SU-DHL-6 (cell line): ENCODE measurements at regions not wholly inside any gene's neighbourhood (a gene's known extent, or its start where the extent isn't known, plus 50 kb on each side); places are given as distances from the start of the nearest gene placed in this dataset.

Experiments used
- EZH2phosphoT487 ChIP-seq: fragments of 200-600 bp; sonication (generic), shearing (Covaris generic); conservative IDR thresholded peaks from 2 replicates; pipeline ENCODE4 v1.6.1; 2018; ENCODE audit warnings: mild to moderate bottlenecking, antibody characterized with exemption, low read length, moderate library complexity, mixed read lengths
- TF ChIP-seq, protein P1 (sequence below): fragments of 200-600 bp; sonication (generic); IDR thresholded peaks from one replicate; pipeline ENCODE4 v1.5.1; 2017; ENCODE audit warnings: antibody characterized with exemption, mild to moderate bottlenecking, low read length, moderate library complexity; ENCODE audit not compliant: insufficient read depth, poor library complexity, severe bottlenecking

DNA sequence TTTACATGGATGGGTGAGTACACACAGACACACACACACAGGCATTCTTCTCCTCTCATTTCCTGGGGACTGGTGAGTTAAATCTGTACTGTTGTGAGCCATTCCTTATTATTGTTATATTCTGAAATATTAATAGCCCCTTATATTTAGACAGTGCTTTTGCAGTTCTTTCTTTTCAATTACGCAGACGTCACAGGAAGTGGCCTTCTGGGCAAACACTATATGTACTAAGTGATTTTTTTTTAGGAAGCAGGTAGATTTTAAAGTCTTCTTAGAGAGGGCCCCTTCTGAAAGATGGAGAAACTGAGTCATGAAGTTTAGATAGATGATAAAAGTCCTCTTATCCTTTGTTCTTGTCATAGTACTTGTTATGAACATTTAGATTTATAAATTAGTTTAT, 1213.6 kb downstream of the VRK1 start:
- TF ChIP-seq, protein P1, sequence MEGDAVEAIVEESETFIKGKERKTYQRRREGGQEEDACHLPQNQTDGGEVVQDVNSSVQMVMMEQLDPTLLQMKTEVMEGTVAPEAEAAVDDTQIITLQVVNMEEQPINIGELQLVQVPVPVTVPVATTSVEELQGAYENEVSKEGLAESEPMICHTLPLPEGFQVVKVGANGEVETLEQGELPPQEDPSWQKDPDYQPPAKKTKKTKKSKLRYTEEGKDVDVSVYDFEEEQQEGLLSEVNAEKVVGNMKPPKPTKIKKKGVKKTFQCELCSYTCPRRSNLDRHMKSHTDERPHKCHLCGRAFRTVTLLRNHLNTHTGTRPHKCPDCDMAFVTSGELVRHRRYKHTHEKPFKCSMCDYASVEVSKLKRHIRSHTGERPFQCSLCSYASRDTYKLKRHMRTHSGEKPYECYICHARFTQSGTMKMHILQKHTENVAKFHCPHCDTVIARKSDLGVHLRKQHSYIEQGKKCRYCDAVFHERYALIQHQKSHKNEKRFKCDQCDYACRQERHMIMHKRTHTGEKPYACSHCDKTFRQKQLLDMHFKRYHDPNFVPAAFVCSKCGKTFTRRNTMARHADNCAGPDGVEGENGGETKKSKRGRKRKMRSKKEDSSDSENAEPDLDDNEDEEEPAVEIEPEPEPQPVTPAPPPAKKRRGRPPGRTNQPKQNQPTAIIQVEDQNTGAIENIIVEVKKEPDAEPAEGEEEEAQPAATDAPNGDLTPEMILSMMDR, result no peak
- no peak for TF ChIP-seq EZH2phosphoT487
